ENCODE measurements at regions not wholly inside any gene's neighbourhood (a gene's known extent, or its start where the extent isn't known, plus 50 kb on each side); places are given as distances from the start of the nearest gene placed in this dataset.

- Mint-ChIP-seq H3K4me3 (no peak overlapping the region), H3K9me3 (peaks cover 12% of the 10 kb centered on the region)
- no peak for ATAC-seq
These were observed 463.0 kb downstream of the CETN3 start for GRCh38 chr5:89946508-89946907.

GRCh38 chr5:89942171-89942570 lies 467.4 kb downstream of the CETN3 start:
- H3K27ac Mint-ChIP-seq = no peak overlapping the region
- H3K4me1 Mint-ChIP-seq (ENCODE audit: low read depth in 2 of 2) = no peaks in the 10 kb centered on the region
- H3K9me3 Mint-ChIP-seq = peaks cover 10% of the 10 kb centered on the region
- DNase-seq (ENCODE audit: low spot score) (no peak), ATAC-seq (no peak)
- no peak overlapping the region for H3K4me3 Mint-ChIP-seq
- H3K36me3 Mint-ChIP-seq = no peaks in the 10 kb centered on the region
- no peaks in the 10 kb centered on the region for H3K27me3 Mint-ChIP-seq

More at GRCh38 chr5:89946508-89946907, 463.0 kb downstream of the CETN3 start:
- Mint-ChIP-seq H3K27me3 (no peaks in the 10 kb centered on the region), H3K4me1 (ENCODE audit: low read depth in 2 of 2) (no peaks in the 10 kb centered on the region), H3K27ac (no peak overlapping the region), H3K36me3 (no peaks in the 10 kb centered on the region)
- DNase-seq (ENCODE audit: low spot score) = no peak

- peaks cover 2% of the 10 kb centered on the region for H3K9me3 Mint-ChIP-seq
- no peak overlapping the region for H3K4me3 Mint-ChIP-seq
- no peak overlapping the region for H3K27ac Mint-ChIP-seq
- no peaks in the 10 kb centered on the region for H3K4me1 Mint-ChIP-seq (ENCODE audit: low read depth in 2 of 2)
- ATAC-seq (no peak), DNase-seq (ENCODE audit: low spot score) (no peak)
- no peaks in the 10 kb centered on the region for H3K36me3 Mint-ChIP-seq
- H3K27me3 Mint-ChIP-seq = no peaks in the 10 kb centered on the region
These were observed 473.0 kb downstream of the CETN3 start for GRCh38 chr5:89936576-89936975.

DNA sequence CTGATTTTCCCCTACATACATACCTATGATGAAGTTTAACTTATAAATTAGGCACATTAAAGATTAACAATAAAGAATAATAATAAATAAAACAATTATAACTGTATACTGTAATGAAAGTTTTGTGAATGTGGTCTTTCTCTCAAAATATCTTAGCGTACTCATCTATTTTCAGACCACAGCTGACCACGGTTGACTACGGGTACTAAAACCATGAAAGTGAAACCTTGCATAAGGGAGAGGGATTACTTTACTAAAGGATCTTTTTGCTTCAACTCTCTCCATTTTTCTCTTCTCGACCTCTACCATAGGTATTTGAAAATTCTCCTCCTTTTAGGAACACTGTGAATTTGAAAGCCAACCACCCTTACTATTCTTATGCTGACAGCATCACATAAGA lies 475.5 kb downstream of the CETN3 start:
- no peaks in the 10 kb centered on the region for H3K36me3 Mint-ChIP-seq
- no peak for ATAC-seq
- no peaks in the 10 kb centered on the region for H3K4me1 Mint-ChIP-seq (ENCODE audit: low read depth in 2 of 2)
- H3K27ac Mint-ChIP-seq = no peak overlapping the region
- DNase-seq (ENCODE audit: low spot score) = no peak
- no peaks in the 10 kb centered on the region for H3K27me3 Mint-ChIP-seq
- no peaks in the 10 kb centered on the region for H3K9me3 Mint-ChIP-seq
- no peak overlapping the region for H3K4me3 Mint-ChIP-seq

GRCh38 chr5:89932771-89933181 lies 476.8 kb downstream of the CETN3 start:
- Mint-ChIP-seq H3K4me3 (no peak overlapping the region), H3K9me3 (no peaks in the 10 kb centered on the region), H3K27ac (no peak overlapping the region), H3K4me1 (ENCODE audit: low read depth in 2 of 2) (no peaks in the 10 kb centered on the region), H3K27me3 (no peaks in the 10 kb centered on the region), H3K36me3 (no peaks in the 10 kb centered on the region)
- DNase-seq (ENCODE audit: low spot score) = no peak
- ATAC-seq = no peak

DNA sequence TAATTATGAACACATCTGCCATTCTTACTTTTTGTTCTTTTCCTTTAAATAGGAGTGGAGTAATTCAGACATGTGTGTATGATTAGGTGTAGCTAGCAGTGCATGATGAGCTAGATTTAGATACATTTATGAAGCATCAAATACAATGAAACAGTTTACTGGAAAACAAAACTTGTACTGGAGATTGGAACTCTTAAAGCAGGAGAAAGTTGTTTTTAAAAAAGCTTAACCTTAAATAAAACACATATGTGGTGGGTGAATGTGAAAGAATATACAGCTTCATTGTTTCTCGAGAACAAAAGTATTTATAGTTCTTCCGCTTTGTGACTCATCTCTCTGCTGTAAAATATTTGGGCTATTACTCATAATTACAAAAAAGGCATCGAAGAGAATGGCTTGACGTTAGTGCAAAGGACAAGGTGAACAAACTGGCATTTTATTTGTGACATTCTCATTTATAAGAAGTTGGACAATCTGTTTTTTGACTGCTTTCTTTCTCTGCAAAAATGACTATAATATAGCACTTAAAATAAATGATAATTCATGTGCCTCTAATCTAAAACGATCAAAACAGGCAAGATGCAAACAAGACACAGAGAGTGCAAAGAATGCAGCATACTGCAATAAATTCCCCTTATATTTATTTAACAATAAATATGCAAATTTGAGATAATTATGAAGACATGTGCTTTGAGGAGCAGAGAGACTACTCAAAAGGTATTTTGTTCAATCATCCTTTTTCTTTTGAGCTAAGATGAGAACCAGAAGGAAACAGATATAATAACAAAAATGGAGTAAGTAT lies 478.8 kb downstream of the CETN3 start:
- Mint-ChIP-seq H3K27me3 (no peaks in the 10 kb centered on the region), H3K9me3 (peaks cover 11% of the 10 kb centered on the region), H3K4me1 (ENCODE audit: low read depth in 2 of 2) (no peaks in the 10 kb centered on the region), H3K4me3 (no peak overlapping the region), H3K27ac (no peak overlapping the region), H3K36me3 (no peaks in the 10 kb centered on the region)
- no peak for ATAC-seq
- DNase-seq (ENCODE audit: low spot score) = no peak

DNA sequence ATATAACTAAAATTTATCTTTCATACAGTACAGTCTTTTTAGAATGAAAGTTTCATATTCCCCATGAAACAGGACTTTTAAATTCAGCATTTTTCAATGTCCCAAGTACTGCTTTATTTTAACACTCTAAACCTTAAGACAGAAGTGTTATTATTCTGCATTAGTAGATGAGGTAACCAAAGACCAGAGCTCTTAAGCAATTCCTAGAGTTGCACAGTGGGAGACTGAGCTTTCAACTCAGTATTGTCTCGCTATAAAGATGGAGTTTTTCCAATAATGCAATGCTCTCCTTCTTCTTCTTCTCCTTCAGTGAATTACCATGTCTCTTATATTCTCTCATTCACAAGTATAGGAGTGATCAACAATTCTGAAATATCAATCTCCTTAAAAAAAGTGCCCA lies 479.7 kb downstream of the CETN3 start:
- Mint-ChIP-seq H3K4me3 (no peak overlapping the region), H3K27ac (no peak overlapping the region), H3K36me3 (no peaks in the 10 kb centered on the region), H3K4me1 (ENCODE audit: low read depth in 2 of 2) (no peaks in the 10 kb centered on the region), H3K9me3 (peaks cover 11% of the 10 kb centered on the region), H3K27me3 (no peaks in the 10 kb centered on the region)
- no peak for DNase-seq (ENCODE audit: low spot score)
- ATAC-seq = no peak

DNA sequence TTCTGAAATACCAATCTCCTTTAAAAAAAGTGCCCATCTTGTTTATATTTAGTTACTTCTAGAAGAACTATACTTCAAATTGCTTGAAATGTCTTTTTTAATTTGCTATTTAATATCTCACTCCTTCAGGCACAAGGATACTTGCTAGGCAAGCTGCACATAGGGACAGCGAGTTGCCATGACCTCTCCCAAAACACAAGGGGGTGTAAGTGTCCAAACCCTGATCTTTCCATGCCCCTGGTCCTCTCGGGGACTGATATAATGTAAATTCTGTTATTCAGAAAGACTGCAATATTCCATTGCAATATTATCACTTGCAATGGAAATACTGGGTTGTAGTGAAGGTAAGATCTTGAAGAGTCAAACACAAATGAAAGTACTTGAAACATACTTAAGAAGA lies 480.4 kb downstream of the CETN3 start:
- H3K36me3 Mint-ChIP-seq = no peaks in the 10 kb centered on the region
- H3K4me3 Mint-ChIP-seq = no peak overlapping the region
- no peaks in the 10 kb centered on the region for H3K27me3 Mint-ChIP-seq
- no peak overlapping the region for H3K27ac Mint-ChIP-seq
- ATAC-seq = no peak
- no peaks in the 10 kb centered on the region for H3K4me1 Mint-ChIP-seq (ENCODE audit: low read depth in 2 of 2)
- no peak for DNase-seq (ENCODE audit: low spot score)
- H3K9me3 Mint-ChIP-seq = peaks cover 11% of the 10 kb centered on the region

GRCh38 chr5:89922161-89922560 lies 487.4 kb downstream of the CETN3 start:
- Mint-ChIP-seq H3K4me3 (no peak overlapping the region), H3K9me3 (peaks cover 13% of the 10 kb centered on the region), H3K27me3 (no peaks in the 10 kb centered on the region), H3K36me3 (no peaks in the 10 kb centered on the region), H3K27ac (no peak overlapping the region), H3K4me1 (ENCODE audit: low read depth in 2 of 2) (no peaks in the 10 kb centered on the region)
- ATAC-seq = no peak
- DNase-seq (ENCODE audit: low spot score) = no peak

GRCh38 chr5:89917112-89917511 lies 492.4 kb downstream of the CETN3 start:
- H3K27me3 Mint-ChIP-seq = no peaks in the 10 kb centered on the region
- H3K9me3 Mint-ChIP-seq = peaks cover 2% of the 10 kb centered on the region
- no peaks in the 10 kb centered on the region for H3K4me1 Mint-ChIP-seq (ENCODE audit: low read depth in 2 of 2)
- no peak for DNase-seq (ENCODE audit: low spot score)
- ATAC-seq = no peak
- H3K36me3 Mint-ChIP-seq = no peaks in the 10 kb centered on the region
- no peak overlapping the region for H3K27ac Mint-ChIP-seq
- no peak overlapping the region for H3K4me3 Mint-ChIP-seq

- peaks cover 6% of the 10 kb centered on the region for H3K9me3 Mint-ChIP-seq
- no peaks in the 10 kb centered on the region for H3K27me3 Mint-ChIP-seq
- DNase-seq (ENCODE audit: low spot score) (no peak), ATAC-seq (no peak)
- no peaks in the 10 kb centered on the region for H3K4me1 Mint-ChIP-seq (ENCODE audit: low read depth in 2 of 2)
- no peaks in the 10 kb centered on the region for H3K36me3 Mint-ChIP-seq
- no peak overlapping the region for H3K27ac Mint-ChIP-seq
- H3K4me3 Mint-ChIP-seq = no peak overlapping the region
These were observed 493.4 kb downstream of the CETN3 start for GRCh38 chr5:89916131-89916530.

GRCh38 chr5:89908876-89909275 lies 500.7 kb downstream of the CETN3 start:
- H3K27ac Mint-ChIP-seq = no peak overlapping the region
- DNase-seq (ENCODE audit: low spot score) (no peak), ATAC-seq (no peak)
- H3K27me3 Mint-ChIP-seq = no peaks in the 10 kb centered on the region
- H3K4me3 Mint-ChIP-seq = no peak overlapping the region
- H3K36me3 Mint-ChIP-seq = no peaks in the 10 kb centered on the region
- H3K4me1 Mint-ChIP-seq (ENCODE audit: low read depth in 2 of 2) = no peaks in the 10 kb centered on the region
- peaks cover 20% of the 10 kb centered on the region for H3K9me3 Mint-ChIP-seq

GRCh38 chr5:89904442-89904841 lies 505.1 kb downstream of the CETN3 start:
- Mint-ChIP-seq H3K36me3 (no peaks in the 10 kb centered on the region), H3K4me1 (ENCODE audit: low read depth in 2 of 2) (no peaks in the 10 kb centered on the region)

GRCh38 chr5:89901983-89902382 lies 507.6 kb downstream of the CETN3 start:
- Mint-ChIP-seq H3K9me3 (peaks cover 7% of the 10 kb centered on the region), H3K36me3 (no peaks in the 10 kb centered on the region), H3K4me1 (ENCODE audit: low read depth in 2 of 2) (no peaks in the 10 kb centered on the region), H3K27me3 (no peaks in the 10 kb centered on the region), H3K27ac (no peak overlapping the region), H3K4me3 (no peak overlapping the region)
- no peak for DNase-seq (ENCODE audit: low spot score)
- ATAC-seq = no peak

More at GRCh38 chr5:89904442-89904841, 505.1 kb downstream of the CETN3 start:
- H3K27ac Mint-ChIP-seq = no peak overlapping the region
- DNase-seq (ENCODE audit: low spot score) = no peak
- peaks cover 9% of the 10 kb centered on the region for H3K9me3 Mint-ChIP-seq
- H3K4me3 Mint-ChIP-seq = no peak overlapping the region
- no peak for ATAC-seq
- H3K27me3 Mint-ChIP-seq = no peaks in the 10 kb centered on the region

GRCh38 chr5:89901346-89901745 lies 508.2 kb downstream of the CETN3 start:
- Mint-ChIP-seq H3K4me3 (no peak overlapping the region), H3K36me3 (no peaks in the 10 kb centered on the region), H3K27ac (no peak overlapping the region), H3K9me3 (peaks cover 6% of the 10 kb centered on the region), H3K27me3 (no peaks in the 10 kb centered on the region), H3K4me1 (ENCODE audit: low read depth in 2 of 2) (no peaks in the 10 kb centered on the region)
- DNase-seq (ENCODE audit: low spot score) (no peak), ATAC-seq (no peak)
